ENCODE measurements at regions not wholly inside any gene's neighbourhood (a gene's known extent, or its start where the extent isn't known, plus 50 kb on each side); places are given as distances from the start of the nearest gene placed in this dataset.

DNA sequence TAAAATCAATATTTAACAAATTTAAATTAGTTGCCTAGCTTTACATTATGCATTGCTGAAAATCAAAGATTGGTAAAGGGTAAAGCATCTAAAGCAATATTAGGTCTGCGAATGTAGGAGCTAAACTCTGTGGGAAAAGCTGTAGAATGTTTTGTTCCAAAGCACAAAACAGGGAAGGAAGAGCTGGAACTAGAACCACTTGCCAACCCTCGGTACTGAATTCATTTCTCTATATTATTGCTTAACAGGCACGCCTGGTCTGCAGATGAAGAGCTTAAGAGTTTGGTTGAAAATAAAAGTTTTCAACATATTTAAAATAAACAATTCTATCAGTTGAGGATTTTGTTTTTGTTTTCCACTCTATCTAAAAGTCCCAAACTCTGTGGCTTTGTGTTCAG, 1252.8 kb upstream of the SEL1L start:
- TF ChIP-seq, protein P1, sequence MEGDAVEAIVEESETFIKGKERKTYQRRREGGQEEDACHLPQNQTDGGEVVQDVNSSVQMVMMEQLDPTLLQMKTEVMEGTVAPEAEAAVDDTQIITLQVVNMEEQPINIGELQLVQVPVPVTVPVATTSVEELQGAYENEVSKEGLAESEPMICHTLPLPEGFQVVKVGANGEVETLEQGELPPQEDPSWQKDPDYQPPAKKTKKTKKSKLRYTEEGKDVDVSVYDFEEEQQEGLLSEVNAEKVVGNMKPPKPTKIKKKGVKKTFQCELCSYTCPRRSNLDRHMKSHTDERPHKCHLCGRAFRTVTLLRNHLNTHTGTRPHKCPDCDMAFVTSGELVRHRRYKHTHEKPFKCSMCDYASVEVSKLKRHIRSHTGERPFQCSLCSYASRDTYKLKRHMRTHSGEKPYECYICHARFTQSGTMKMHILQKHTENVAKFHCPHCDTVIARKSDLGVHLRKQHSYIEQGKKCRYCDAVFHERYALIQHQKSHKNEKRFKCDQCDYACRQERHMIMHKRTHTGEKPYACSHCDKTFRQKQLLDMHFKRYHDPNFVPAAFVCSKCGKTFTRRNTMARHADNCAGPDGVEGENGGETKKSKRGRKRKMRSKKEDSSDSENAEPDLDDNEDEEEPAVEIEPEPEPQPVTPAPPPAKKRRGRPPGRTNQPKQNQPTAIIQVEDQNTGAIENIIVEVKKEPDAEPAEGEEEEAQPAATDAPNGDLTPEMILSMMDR (IDR thresholded peaks at IDR 0.05), result no peak
- no peak for TF ChIP-seq POLR2A (IDR thresholded peaks at IDR 0.05)

Data from upper lobe of left lung (tissue), 4 donors.